ENCODE measurements at regions not wholly inside any gene's neighbourhood (a gene's known extent, or its start where the extent isn't known, plus 50 kb on each side); places are given as distances from the start of the nearest gene placed in this dataset.

DNA sequence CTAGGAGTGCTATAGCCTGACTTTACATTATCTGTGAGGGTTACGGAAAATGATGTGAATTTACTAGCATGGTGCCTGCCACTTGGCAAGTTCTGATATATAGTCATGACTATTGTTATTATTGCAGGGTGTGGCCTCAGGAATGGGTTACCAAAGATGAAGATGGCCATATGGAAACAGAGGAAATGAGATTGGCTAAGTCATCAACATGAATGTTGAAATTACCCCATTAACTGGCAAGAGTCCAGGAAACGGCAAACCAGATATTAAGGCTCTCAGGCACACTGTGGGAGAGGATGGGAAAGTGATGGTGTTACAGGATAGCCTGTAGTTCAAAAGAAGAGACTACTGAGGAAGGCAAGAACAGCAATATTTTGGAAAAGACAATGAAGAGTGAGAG, 183.3 kb downstream of the KCNRG start:
- TF ChIP-seq, protein P1, sequence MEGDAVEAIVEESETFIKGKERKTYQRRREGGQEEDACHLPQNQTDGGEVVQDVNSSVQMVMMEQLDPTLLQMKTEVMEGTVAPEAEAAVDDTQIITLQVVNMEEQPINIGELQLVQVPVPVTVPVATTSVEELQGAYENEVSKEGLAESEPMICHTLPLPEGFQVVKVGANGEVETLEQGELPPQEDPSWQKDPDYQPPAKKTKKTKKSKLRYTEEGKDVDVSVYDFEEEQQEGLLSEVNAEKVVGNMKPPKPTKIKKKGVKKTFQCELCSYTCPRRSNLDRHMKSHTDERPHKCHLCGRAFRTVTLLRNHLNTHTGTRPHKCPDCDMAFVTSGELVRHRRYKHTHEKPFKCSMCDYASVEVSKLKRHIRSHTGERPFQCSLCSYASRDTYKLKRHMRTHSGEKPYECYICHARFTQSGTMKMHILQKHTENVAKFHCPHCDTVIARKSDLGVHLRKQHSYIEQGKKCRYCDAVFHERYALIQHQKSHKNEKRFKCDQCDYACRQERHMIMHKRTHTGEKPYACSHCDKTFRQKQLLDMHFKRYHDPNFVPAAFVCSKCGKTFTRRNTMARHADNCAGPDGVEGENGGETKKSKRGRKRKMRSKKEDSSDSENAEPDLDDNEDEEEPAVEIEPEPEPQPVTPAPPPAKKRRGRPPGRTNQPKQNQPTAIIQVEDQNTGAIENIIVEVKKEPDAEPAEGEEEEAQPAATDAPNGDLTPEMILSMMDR (IDR thresholded peaks at IDR 0.05), result no peak
- TF ChIP-seq POLR2A (IDR thresholded peaks at IDR 0.05; ENCODE audit: low read depth), result no peak

Measured in esophagus muscularis mucosa (tissue), 3 donors.